ENCODE measurements at regions not wholly inside any gene's neighbourhood (a gene's known extent, or its start where the extent isn't known, plus 50 kb on each side); places are given as distances from the start of the nearest gene placed in this dataset.

DNA sequence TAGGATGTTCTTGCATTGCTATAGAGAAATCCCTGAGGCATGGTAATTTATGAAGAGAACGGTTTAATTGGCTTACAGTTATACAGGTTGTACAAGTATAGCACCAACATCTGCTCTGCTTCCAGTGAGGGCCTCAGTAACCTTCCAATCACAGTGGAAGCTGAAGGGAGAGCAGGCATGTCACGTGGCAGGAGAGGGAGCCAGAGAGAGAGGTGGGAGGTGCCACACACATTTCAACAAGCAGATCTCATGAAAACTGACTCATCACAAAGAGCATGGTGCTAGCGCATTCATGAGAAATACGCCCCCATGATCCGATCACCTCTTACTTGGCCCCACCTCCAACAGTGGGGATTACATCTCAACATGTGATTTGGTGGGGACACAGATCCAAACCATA, 871.2 kb downstream of the TFAP2A start:
- no peak overlapping the region for H3K27ac ChIP-seq (ENCODE audit: low read depth in 1 of 2, low read length in 2 of 2)
- no peaks in the 10 kb centered on the region for H3K36me3 ChIP-seq (ENCODE audit: control insufficient read depth in 1 of 2, insufficient read depth in 2 of 2, low read length in 1 of 2)
- intact Hi-C loops (cut with DNase I): no loop called here
- ATAC-seq (ENCODE audit: low FRiP score) (no peak), DNase-seq (no peak)
- no peaks in the 10 kb centered on the region for H3K9me3 ChIP-seq (ENCODE audit: control insufficient read depth, low read length)
- peaks cover 0 to 2% of the 10 kb centered on the region in 2 donors for H3K27me3 ChIP-seq (ENCODE audit: control insufficient read depth in 1 of 2, insufficient read depth in 2 of 2, low read length in 1 of 2)
- H3K4me3 ChIP-seq (ENCODE audit: low read length in 2 of 2): no peak overlapping the region
- H3K4me1 ChIP-seq (ENCODE audit: control insufficient read depth in 1 of 2, insufficient read depth in 2 of 2, low read length in 2 of 2): no peaks in the 10 kb centered on the region
- WGBS, 2 donors: 76 to 82% methylated on average over 5 of the region's 5 CpGs

DNA sequence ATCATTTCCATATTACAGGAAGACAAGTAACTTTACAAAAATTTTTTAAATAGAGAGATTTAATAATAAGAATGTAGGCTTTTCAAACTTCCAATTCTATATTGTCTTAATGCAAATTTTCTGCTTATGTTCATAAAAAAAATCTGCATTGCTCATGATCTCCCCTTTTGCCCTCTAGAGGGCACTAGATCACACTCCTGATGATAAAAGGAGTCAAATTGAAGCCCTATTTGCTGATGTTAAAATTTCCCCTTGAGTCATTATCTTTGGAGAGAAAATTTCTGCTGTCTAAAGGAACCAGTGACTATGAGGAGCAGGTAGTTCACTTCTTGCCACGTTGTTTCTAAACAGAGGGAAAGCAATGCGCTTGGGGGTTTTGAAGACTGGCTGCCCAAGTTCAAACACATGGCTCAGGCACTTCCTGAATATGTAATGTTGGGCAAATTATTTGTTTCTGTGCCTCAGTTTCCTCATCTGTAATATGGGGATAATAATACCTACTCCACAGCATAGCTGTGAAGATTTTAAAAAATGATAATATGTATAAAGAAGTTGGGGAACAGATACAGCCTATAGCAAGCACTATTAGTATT, 874.2 kb downstream of the TFAP2A start:
- WGBS, 2 donors: 49 to 52% methylated on average over 2 of the region's 2 CpGs
- ATAC-seq (ENCODE audit: low FRiP score): no peak

GRCh38 chr6:9540126-9540525, 874.7 kb downstream of the TFAP2A start:
- ATAC-seq (ENCODE audit: low FRiP score) (no peak), DNase-seq (no peak)
- Histone ChIP-seq H3K9me3 (ENCODE audit: control insufficient read depth, low read length) (no peaks in the 10 kb centered on the region), H3K4me3 (ENCODE audit: low read length in 2 of 2) (no peak overlapping the region), H3K27ac (ENCODE audit: low read depth in 1 of 2, low read length in 2 of 2) (no peak overlapping the region), H3K4me1 (ENCODE audit: control insufficient read depth in 1 of 2, insufficient read depth in 2 of 2, low read length in 2 of 2) (no peaks in the 10 kb centered on the region), H3K36me3 (ENCODE audit: control insufficient read depth in 1 of 2, insufficient read depth in 2 of 2, low read length in 1 of 2) (no peaks in the 10 kb centered on the region), H3K27me3 (ENCODE audit: control insufficient read depth in 1 of 2, insufficient read depth in 2 of 2, low read length in 1 of 2) (peaks cover 0 to 2% of the 10 kb centered on the region in 2 donors)
- intact Hi-C loops (cut with DNase I): no loop called here

More for the DNA sequence above, 874.2 kb downstream of the TFAP2A start:
- no peak overlapping the region for H3K27ac ChIP-seq (ENCODE audit: low read depth in 1 of 2, low read length in 2 of 2)
- H3K9me3 ChIP-seq (ENCODE audit: control insufficient read depth, low read length): no peaks in the 10 kb centered on the region
- H3K27me3 ChIP-seq (ENCODE audit: control insufficient read depth in 1 of 2, insufficient read depth in 2 of 2, low read length in 1 of 2): peaks cover 0 to 2% of the 10 kb centered on the region in 2 donors
- DNase-seq: no peak
- H3K4me1 ChIP-seq (ENCODE audit: control insufficient read depth in 1 of 2, insufficient read depth in 2 of 2, low read length in 2 of 2): no peaks in the 10 kb centered on the region
- H3K36me3 ChIP-seq (ENCODE audit: control insufficient read depth in 1 of 2, insufficient read depth in 2 of 2, low read length in 1 of 2): no peaks in the 10 kb centered on the region
- H3K4me3 ChIP-seq (ENCODE audit: low read length in 2 of 2): no peak overlapping the region
- intact Hi-C loops (cut with DNase I): no loop called here

DNA sequence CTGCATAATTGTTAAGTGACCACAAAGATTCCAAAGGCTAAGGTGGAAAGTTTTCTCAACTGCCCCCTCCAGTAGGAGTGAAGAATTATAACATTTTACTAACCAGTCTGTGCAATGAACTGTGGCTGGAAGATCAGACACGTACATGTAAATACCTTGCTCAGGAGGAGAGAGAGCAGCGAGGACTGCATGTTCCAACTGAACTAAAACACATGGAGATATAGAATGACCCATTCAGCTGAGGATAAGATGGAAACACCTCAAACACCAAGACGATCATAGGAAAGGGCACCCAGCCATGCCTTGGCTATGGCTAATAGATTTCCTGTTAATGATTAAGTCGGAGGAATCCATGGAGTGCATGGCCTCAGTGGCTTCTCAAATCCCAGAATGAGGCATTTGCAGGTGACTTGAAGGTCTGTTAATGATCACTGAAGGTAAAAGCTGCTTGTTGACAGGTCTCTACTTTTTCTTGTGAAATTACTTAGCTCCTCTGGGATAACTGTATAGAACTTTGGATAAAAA, 875.6 kb downstream of the TFAP2A start:
- Histone ChIP-seq H3K4me1 (ENCODE audit: control insufficient read depth in 1 of 2, insufficient read depth in 2 of 2, low read length in 2 of 2) (no peaks in the 10 kb centered on the region), H3K36me3 (ENCODE audit: control insufficient read depth in 1 of 2, insufficient read depth in 2 of 2, low read length in 1 of 2) (no peaks in the 10 kb centered on the region), H3K27me3 (ENCODE audit: control insufficient read depth in 1 of 2, insufficient read depth in 2 of 2, low read length in 1 of 2) (peaks cover 0 to 2% of the 10 kb centered on the region in 2 donors), H3K27ac (ENCODE audit: low read depth in 1 of 2, low read length in 2 of 2) (no peak overlapping the region), H3K9me3 (ENCODE audit: control insufficient read depth, low read length) (no peaks in the 10 kb centered on the region), H3K4me3 (ENCODE audit: low read length in 2 of 2) (no peak overlapping the region)
- ATAC-seq (ENCODE audit: low FRiP score): no peak
- intact Hi-C loops (cut with DNase I): no loop called here
- DNase-seq: no peak
- WGBS, 2 donors: 58 to 59% methylated on average over 4 of the region's 4 CpGs

DNA sequence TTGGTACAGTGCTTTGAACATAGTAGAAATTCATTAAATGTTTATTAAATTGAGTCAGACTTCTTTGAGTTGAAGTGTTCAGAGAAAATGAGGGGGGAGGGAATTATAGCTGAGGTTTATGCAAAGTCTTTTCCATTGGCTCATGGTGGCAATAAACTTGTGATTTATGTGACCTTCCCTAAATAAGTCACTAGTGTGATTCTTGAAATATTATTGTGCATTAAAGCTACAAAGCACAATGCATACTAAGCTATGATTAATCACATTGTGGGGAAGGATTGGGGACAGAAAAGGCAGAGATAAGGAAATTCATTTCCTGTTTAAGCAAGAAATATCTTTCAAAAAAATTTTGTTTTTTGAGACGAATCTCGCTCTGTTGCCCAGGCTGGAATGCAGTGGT, 877.5 kb downstream of the TFAP2A start:
- H3K9me3 ChIP-seq (ENCODE audit: control insufficient read depth, low read length): no peaks in the 10 kb centered on the region
- 7 to 19% methylated on average over 2 of the region's 2 CpGs for WGBS, 2 donors
- no peak overlapping the region for H3K27ac ChIP-seq (ENCODE audit: low read depth in 1 of 2, low read length in 2 of 2)
- no peaks in the 10 kb centered on the region for H3K4me1 ChIP-seq (ENCODE audit: control insufficient read depth in 1 of 2, insufficient read depth in 2 of 2, low read length in 2 of 2)
- DNase-seq: no peak
- no peak for ATAC-seq (ENCODE audit: low FRiP score)
- no peak overlapping the region for H3K4me3 ChIP-seq (ENCODE audit: low read length in 2 of 2)
- H3K27me3 ChIP-seq (ENCODE audit: control insufficient read depth in 1 of 2, insufficient read depth in 2 of 2, low read length in 1 of 2): no peaks in the 10 kb centered on the region
- no peaks in the 10 kb centered on the region for H3K36me3 ChIP-seq (ENCODE audit: control insufficient read depth in 1 of 2, insufficient read depth in 2 of 2, low read length in 1 of 2)
- intact Hi-C loops (cut with DNase I): no loop called here

- Histone ChIP-seq H3K4me3 (ENCODE audit: low read length in 2 of 2) (no peak overlapping the region), H3K36me3 (ENCODE audit: control insufficient read depth in 1 of 2, insufficient read depth in 2 of 2, low read length in 1 of 2) (no peaks in the 10 kb centered on the region), H3K4me1 (ENCODE audit: control insufficient read depth in 1 of 2, insufficient read depth in 2 of 2, low read length in 2 of 2) (no peaks in the 10 kb centered on the region), H3K27me3 (ENCODE audit: control insufficient read depth in 1 of 2, insufficient read depth in 2 of 2, low read length in 1 of 2) (no peaks in the 10 kb centered on the region), H3K9me3 (ENCODE audit: control insufficient read depth, low read length) (no peaks in the 10 kb centered on the region), H3K27ac (ENCODE audit: low read depth in 1 of 2, low read length in 2 of 2) (no peak overlapping the region)
- 40 to 63% methylated on average over 2 of the region's 2 CpGs for WGBS, 2 donors
- ATAC-seq (ENCODE audit: low FRiP score): no peak
- intact Hi-C loops (cut with DNase I): no loop called here
- no peak for DNase-seq
These were observed 879.8 kb downstream of the TFAP2A start for GRCh38 chr6:9535106-9535505.

- Histone ChIP-seq H3K4me3 (ENCODE audit: low read length in 2 of 2) (no peak overlapping the region), H3K27ac (ENCODE audit: low read depth in 1 of 2, low read length in 2 of 2) (no peak overlapping the region), H3K27me3 (ENCODE audit: control insufficient read depth in 1 of 2, insufficient read depth in 2 of 2, low read length in 1 of 2) (no peaks in the 10 kb centered on the region), H3K36me3 (ENCODE audit: control insufficient read depth in 1 of 2, insufficient read depth in 2 of 2, low read length in 1 of 2) (no peaks in the 10 kb centered on the region), H3K4me1 (ENCODE audit: control insufficient read depth in 1 of 2, insufficient read depth in 2 of 2, low read length in 2 of 2) (no peaks in the 10 kb centered on the region), H3K9me3 (ENCODE audit: control insufficient read depth, low read length) (no peaks in the 10 kb centered on the region)
- 79 to 85% methylated on average over 3 of the region's 3 CpGs for WGBS, 2 donors
- ATAC-seq (ENCODE audit: low FRiP score) (no peak), DNase-seq (no peak)
- intact Hi-C loops (cut with DNase I): no loop called here
These were observed 882.0 kb downstream of the TFAP2A start for GRCh38 chr6:9532621-9533557.

- H3K36me3 ChIP-seq (ENCODE audit: control insufficient read depth in 1 of 2, insufficient read depth in 2 of 2, low read length in 1 of 2): no peaks in the 10 kb centered on the region
- no peak for DNase-seq
- no peaks in the 10 kb centered on the region for H3K27me3 ChIP-seq (ENCODE audit: control insufficient read depth in 1 of 2, insufficient read depth in 2 of 2, low read length in 1 of 2)
- H3K27ac ChIP-seq (ENCODE audit: low read depth in 1 of 2, low read length in 2 of 2): no peak overlapping the region
- no peak overlapping the region for H3K4me3 ChIP-seq (ENCODE audit: low read length in 2 of 2)
- no peaks in the 10 kb centered on the region for H3K4me1 ChIP-seq (ENCODE audit: control insufficient read depth in 1 of 2, insufficient read depth in 2 of 2, low read length in 2 of 2)
- intact Hi-C loops (cut with DNase I): no loop called here
- H3K9me3 ChIP-seq (ENCODE audit: control insufficient read depth, low read length): no peaks in the 10 kb centered on the region
- ATAC-seq (ENCODE audit: low FRiP score): no peak
- 51 to 56% methylated on average over 4 of the region's 4 CpGs for WGBS, 2 donors
These were observed 887.1 kb downstream of the TFAP2A start for GRCh38 chr6:9527679-9528286.
